Activated CD4-positive, alpha-beta T cell treated with anti-CD3 and anti-CD28 coated beads, Interleukin-2, amount 10 ng/mL, durations not matched to agents 24 days and 14 days (primary cell): ENCODE measurements at regions not wholly inside any gene's neighbourhood (a gene's known extent, or its start where the extent isn't known, plus 50 kb on each side); places are given as distances from the start of the nearest gene placed in this dataset.
"Not testable (repeated sequence)": the region's sequence is repeated elsewhere in the genome, so short reads cannot be mapped to it uniquely, and the experiment has no call there.

Experiments
- DNase-seq: peaks from one replicate; pipeline ENCODE4 v3.0.0; 2022
- H3K27ac Mint-ChIP-seq: one replicate; pipeline ENCODE4 v1.8.0; 2022; ENCODE audit warnings: mild to moderate bottlenecking, mixed read lengths
- H3K27me3 Mint-ChIP-seq: one replicate; pipeline ENCODE4 v1.8.0; 2022; ENCODE audit warnings: mixed read lengths
- H3K36me3 Mint-ChIP-seq: one replicate; pipeline ENCODE4 v1.8.0; 2022; ENCODE audit warnings: low read depth, mild to moderate bottlenecking, mixed read lengths
- H3K4me1 Mint-ChIP-seq: one replicate; pipeline ENCODE4 v1.8.0; 2021; ENCODE audit warnings: mixed read lengths
- H3K4me3 Mint-ChIP-seq: one replicate; pipeline ENCODE4 v1.8.0; 2022; ENCODE audit warnings: mild to moderate bottlenecking, moderate library complexity, mixed read lengths
- H3K9me3 Mint-ChIP-seq: one replicate; pipeline ENCODE4 v1.8.0; 2021; ENCODE audit warnings: mixed read lengths
- intact Hi-C: fragments of 100-400 bp; cut with micrococcal nuclease; formaldehyde crosslinking; loops from one replicate; pipeline ENCODE4 v1.15.1; 2023

DNA sequence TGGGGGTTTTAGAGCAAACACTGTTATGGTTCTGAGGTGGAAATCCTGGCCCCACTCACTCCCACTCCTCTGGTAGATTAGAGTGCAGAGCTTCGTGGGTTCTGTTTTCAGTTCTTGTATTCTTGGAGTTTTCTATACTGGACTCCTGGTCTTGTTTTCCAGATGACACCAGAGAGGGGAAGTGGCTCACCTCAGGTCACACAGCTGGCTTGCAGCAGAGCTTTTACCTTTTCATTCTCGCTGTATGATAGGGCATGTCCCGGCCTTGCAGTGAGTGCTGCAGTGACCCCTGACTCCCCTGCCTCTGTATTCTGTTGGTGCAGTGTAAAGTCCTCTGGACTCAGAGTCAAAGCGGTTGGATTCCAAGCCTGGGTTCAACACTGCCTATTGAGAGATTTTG lies 148.9 kb upstream of the MEX3C start:
- no peaks in the 10 kb centered on the region for H3K9me3 Mint-ChIP-seq
- H3K36me3 Mint-ChIP-seq = no peaks in the 10 kb centered on the region
- H3K4me3 Mint-ChIP-seq = no peak overlapping the region
- no peak for DNase-seq
- H3K27me3 Mint-ChIP-seq = peaks cover 6% of the 10 kb centered on the region
- no peak overlapping the region for H3K27ac Mint-ChIP-seq
- intact Hi-C loops = no loop called here
- no peaks in the 10 kb centered on the region for H3K4me1 Mint-ChIP-seq

DNA sequence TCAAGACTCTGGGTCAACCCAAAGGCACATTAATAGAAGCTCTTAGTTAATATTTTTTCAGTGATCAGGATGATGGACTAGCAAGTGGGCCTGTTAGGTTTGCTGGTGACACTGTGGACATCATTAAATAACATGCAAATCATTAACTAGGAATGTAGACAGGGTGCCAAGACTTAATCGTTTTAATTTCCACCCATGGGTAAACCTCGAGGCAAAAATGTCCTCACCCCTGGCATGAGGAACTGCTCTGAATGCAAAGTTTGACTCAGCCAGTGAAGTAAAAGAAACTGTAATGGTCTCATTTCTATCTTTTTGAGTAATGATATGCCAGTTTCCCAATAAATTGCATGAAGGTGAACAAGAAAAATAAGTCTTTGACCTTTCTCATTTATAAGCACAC lies 152.6 kb upstream of the MEX3C start:
- Mint-ChIP-seq H3K27me3 (peaks cover 10% of the 10 kb centered on the region), H3K4me3 (no peak overlapping the region), H3K36me3 (no peaks in the 10 kb centered on the region), H3K27ac (no peak overlapping the region), H3K4me1 (no peaks in the 10 kb centered on the region), H3K9me3 (no peaks in the 10 kb centered on the region)
- no peak for DNase-seq
- intact Hi-C loops = no loop called here

DNA sequence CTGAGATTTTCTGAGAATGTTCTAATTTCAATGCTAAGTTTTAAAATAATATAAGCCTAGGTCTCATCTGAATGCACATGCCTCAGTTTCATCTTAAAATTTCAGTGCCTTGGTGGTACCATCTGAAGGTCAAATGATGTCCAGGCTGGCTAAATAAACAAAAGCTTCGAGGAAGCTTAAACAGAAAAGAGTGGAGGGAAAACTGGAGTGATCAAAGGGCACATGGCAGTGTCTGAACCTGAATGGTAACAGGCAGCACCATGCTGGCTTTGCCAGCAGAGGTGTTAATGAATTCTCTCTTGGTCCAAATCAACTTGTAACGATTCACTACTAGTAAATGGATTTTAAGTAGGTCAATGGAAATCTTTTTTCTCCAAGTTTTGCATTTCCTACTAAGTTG lies 158.4 kb upstream of the MEX3C start:
- no peak for DNase-seq
- Mint-ChIP-seq H3K36me3 (no peaks in the 10 kb centered on the region), H3K4me1 (no peaks in the 10 kb centered on the region), H3K27me3 (peaks cover 10% of the 10 kb centered on the region), H3K27ac (no peak overlapping the region), H3K9me3 (no peaks in the 10 kb centered on the region), H3K4me3 (no peak overlapping the region)
- intact Hi-C loops = no loop called here

DNA sequence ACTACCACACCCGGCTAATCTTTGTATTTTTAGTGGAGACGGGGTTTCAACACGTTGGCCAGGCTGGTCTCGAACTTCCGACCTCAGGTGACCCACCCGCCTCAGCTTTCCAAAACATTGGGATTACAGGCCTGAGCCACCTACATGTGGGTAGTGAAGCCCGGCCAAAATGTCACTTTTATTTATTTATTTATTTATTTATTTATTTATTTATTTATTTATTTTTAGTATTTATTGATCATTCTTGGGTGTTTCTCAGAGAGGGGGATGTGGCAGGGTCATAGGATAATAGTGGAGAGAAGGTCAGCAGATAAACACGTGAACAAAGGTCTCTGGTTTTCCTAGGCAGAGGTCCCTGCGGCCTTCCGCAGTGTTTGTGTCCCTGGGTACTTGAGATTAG lies 162.8 kb upstream of the MEX3C start:
- DNase-seq, H3K36me3 Mint-ChIP-seq, H3K27me3 Mint-ChIP-seq, H3K4me1 Mint-ChIP-seq, H3K9me3 Mint-ChIP-seq, intact Hi-C loops, H3K4me3 Mint-ChIP-seq, H3K27ac Mint-ChIP-seq: not testable (repeated sequence)

DNA sequence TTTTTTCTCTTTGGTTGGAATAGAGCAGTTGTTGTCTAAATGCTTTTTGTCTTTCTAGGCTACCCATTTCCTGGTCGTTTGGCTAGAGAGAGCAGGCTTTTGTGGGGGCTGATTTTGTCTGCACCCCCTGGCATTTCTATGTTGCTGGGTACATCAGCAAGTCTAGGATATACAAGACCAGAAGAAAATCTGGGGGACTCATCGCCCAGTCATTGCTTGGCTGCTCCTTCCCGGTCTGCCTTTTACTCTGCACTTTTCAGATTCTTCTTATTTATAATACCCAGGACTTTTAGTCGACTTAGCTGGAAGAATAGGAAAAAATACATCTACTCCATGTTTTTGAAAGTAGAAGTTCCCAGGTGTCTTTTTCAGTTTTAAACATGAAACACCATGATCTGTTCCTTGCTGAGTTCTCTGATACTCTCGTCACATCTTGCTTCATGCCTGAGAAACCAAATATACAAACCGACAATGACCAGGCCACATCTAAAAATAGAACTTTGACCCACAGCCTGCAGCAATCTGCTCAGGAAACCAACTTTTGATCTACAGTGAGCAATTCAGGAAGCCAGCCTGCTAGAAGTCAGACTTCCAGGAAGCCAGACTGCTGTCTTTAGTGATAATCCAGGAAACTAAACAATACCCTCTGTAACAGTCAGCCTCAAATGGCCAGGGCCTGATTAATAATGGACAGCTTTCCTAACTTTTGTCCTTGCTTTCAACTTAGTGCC lies 163.8 kb upstream of the MEX3C start:
- no peak for DNase-seq
- H3K27me3 Mint-ChIP-seq = peaks cover 4% of the 10 kb centered on the region
- H3K4me3 Mint-ChIP-seq = peak overlapping the region; percentile 18
- intact Hi-C loops = no loop called here
- no peaks in the 10 kb centered on the region for H3K9me3 Mint-ChIP-seq
- no peaks in the 10 kb centered on the region for H3K36me3 Mint-ChIP-seq
- peaks cover 9% of the 10 kb centered on the region for H3K4me1 Mint-ChIP-seq
- H3K27ac Mint-ChIP-seq = no peak overlapping the region

DNA sequence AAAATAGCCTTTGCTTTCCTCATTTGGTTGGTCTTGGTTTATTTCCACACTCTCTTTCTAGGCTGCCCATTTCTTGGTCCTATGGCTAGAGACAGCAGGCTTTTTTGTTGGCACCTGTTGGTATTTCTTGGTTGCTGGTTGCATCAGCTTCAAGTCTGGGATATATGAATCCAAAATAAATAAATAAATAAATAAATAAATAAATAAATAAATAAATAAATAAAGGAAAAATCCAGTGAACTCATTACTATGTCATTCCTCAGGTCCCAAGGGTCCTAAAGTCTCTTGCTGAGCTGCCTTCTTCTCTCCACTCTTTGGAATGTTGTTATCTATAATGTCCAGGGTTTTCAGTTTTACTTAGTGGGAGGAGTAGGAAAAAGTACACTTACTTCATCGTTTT lies 165.9 kb upstream of the MEX3C start:
- no peaks in the 10 kb centered on the region for H3K9me3 Mint-ChIP-seq
- H3K27ac Mint-ChIP-seq = no peak overlapping the region
- H3K36me3 Mint-ChIP-seq = no peaks in the 10 kb centered on the region
- intact Hi-C loops = no loop called here
- H3K4me3 Mint-ChIP-seq = no peak overlapping the region
- DNase-seq = no peak
- peaks cover 13% of the 10 kb centered on the region for H3K27me3 Mint-ChIP-seq
- peaks cover 9% of the 10 kb centered on the region for H3K4me1 Mint-ChIP-seq

DNA sequence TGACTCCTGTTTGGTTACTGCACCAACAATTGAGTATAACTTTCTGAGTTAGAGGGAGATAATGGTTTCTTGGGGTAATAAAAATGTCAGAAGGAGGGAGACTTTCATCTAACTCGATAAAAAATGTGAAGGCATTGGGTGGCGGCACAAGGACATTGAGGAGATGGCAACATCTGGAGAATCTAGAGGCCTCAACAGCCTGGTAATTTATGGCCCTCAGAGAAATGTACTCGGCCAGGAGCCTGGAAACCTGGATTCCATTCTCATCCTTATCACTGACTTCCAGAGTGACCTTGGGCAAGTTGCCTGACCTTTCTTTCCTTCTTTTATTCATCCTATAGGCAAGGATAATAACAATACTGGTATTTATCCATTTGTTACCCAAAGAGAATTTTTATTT lies 173.5 kb upstream of the MEX3C start:
- Mint-ChIP-seq H3K27ac (no peak overlapping the region), H3K27me3 (peaks cover 17% of the 10 kb centered on the region), H3K36me3 (no peaks in the 10 kb centered on the region), H3K4me3 (no peak overlapping the region), H3K4me1 (no peaks in the 10 kb centered on the region), H3K9me3 (peaks cover 7% of the 10 kb centered on the region)
- intact Hi-C loops = no loop called here
- no peak for DNase-seq

DNA sequence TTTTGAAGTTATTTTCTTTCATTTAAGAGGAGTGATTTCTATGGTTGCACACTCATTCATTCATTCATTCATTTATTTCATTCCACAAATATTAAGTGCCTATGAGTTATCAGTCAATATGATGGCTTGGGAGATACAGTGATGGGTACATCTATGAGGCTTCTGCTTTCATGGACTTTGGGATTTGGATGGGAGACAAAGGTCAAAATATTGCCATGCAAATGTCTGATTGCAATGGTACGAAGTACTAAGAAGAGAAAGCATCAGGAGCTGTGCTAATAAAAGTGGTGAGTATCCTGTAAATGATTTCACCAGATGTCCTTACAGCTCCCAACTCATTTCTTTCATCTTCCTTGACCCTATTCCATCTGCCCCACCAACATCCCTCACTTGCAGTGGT lies 174.4 kb upstream of the MEX3C start:
- DNase-seq = no peak
- intact Hi-C loops = no loop called here
- Mint-ChIP-seq H3K4me1 (no peaks in the 10 kb centered on the region), H3K27me3 (peaks cover 20% of the 10 kb centered on the region), H3K36me3 (no peaks in the 10 kb centered on the region), H3K4me3 (no peak overlapping the region), H3K27ac (no peak overlapping the region), H3K9me3 (peaks cover 7% of the 10 kb centered on the region)

DNA sequence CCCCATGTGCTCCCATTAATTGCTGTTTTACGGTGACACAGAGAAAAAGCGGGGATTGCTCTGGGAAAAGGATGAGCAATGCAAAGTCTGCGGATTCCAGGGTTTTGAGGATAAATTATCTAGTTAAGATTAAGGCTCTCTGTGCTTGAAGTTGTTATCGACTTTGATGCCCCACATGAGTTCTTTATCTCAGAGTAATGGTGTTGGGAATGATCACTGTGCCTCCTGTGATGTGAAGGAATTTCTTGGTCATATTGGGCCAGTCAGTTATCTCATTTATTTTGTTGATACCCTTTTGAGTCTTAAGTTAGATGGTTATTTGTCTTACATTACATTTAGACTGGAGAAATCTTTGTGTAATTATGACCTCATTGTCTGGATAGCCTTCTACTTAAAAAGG lies 184.6 kb upstream of the MEX3C start:
- no peak overlapping the region for H3K4me3 Mint-ChIP-seq
- no peak overlapping the region for H3K27ac Mint-ChIP-seq
- H3K4me1 Mint-ChIP-seq = no peaks in the 10 kb centered on the region
- no peaks in the 10 kb centered on the region for H3K36me3 Mint-ChIP-seq
- H3K9me3 Mint-ChIP-seq = no peaks in the 10 kb centered on the region
- DNase-seq = no peak
- peaks cover 2% of the 10 kb centered on the region for H3K27me3 Mint-ChIP-seq
- intact Hi-C loops = loop anchor here (5.0 kb wide), 1 partner anchor 275 kb away; no protein-coding TSS in a partner anchor

DNA sequence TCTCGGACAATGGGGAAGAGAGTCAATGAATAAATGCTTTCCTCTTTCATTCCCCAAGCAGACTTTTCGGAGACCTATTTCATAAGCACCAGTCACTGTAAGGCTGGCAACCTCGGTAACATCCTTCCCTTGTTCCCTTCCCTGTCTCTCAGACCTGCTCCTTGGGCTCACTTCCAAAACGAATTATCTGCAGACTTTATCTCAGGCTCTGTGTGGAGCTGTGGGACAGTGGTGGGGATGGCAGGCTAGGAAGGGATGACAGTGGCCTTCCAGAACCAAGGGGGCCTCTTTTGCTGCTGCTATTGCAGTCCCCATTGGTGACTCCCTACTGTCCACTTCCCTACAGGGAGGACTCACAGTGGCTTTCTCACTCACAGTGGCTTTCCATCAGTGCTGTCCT lies 185.6 kb upstream of the MEX3C start:
- intact Hi-C loops = loop anchor here (5.0 kb wide), 1 partner anchor 276 kb away; no protein-coding TSS in a partner anchor
- H3K9me3 Mint-ChIP-seq = no peaks in the 10 kb centered on the region

DNA sequence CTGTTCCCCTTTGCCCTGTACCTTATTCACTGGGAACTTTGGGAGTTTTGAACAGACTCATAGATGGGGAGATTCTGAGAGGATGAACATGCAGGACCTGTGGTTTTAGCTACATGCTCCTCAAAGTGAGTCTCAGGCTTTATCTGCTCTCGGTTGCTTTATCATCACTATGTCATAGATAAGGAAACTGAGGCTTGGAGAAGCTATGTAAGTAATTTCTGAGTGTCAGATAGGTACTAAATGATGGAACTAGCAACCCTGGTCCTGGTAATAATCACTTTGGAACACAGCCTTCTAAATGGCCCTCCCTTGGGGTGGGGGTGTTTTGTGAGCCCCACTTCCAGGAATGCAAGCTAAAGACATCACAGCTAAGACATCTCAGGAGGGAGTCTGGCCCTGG lies 186.2 kb upstream of the MEX3C start:
- no peak overlapping the region for H3K27ac Mint-ChIP-seq
- H3K4me3 Mint-ChIP-seq = no peak overlapping the region
- no peaks in the 10 kb centered on the region for H3K4me1 Mint-ChIP-seq
- peaks cover 8% of the 10 kb centered on the region for H3K27me3 Mint-ChIP-seq
- intact Hi-C loops = loop anchor here (5.0 kb wide), 1 partner anchor 276 kb away; no protein-coding TSS in a partner anchor
- H3K36me3 Mint-ChIP-seq = no peaks in the 10 kb centered on the region
- H3K9me3 Mint-ChIP-seq = no peaks in the 10 kb centered on the region
- DNase-seq = no peak

More for the DNA sequence above, 185.6 kb upstream of the MEX3C start:
- Mint-ChIP-seq H3K4me1 (no peaks in the 10 kb centered on the region), H3K4me3 (no peak overlapping the region), H3K27me3 (peaks cover 6% of the 10 kb centered on the region), H3K36me3 (no peaks in the 10 kb centered on the region), H3K27ac (no peak overlapping the region)
- DNase-seq = no peak

DNA sequence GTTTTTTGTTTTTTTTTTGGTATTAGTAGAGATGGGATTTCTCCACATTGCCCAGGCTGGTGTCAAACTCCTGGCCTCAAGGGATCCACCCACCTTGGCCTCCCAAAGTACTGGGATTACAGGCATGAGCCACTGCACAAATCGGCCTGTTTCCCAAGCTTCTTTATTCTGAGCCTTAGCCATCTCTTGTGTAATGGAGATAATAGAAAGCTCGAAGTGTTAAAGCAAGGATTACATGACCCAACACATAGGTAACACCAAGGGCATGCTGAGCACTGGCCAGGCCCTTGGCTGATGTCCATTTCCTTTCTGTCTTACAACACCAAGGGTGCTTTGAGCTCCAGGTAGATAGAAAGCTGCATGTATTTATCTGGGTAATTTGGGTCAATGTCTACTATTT lies 187.8 kb upstream of the MEX3C start:
- peaks cover 8% of the 10 kb centered on the region for H3K27me3 Mint-ChIP-seq
- no peak overlapping the region for H3K4me3 Mint-ChIP-seq
- no peaks in the 10 kb centered on the region for H3K4me1 Mint-ChIP-seq
- DNase-seq = no peak
- no peaks in the 10 kb centered on the region for H3K9me3 Mint-ChIP-seq
- H3K36me3 Mint-ChIP-seq = no peaks in the 10 kb centered on the region
- intact Hi-C loops = no loop called here
- H3K27ac Mint-ChIP-seq = no peak overlapping the region

DNA sequence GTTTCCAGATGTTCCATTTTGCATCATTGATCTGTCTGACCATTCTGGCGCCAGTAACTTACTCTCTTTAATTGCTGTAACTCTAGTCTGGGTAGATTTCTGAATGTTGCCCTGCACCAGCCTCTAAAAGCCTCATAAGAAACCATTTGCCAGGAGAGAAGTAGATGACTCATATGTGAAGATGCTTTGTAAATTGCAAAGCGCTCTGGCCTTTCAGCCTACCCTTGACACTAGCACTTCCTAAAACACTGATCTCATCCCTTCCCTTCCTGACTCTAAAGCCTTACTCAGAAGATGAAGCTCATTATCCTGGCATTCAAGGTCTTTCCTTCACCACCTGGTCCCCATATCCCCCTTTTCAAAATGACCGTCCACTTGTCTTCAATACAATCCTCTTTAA lies 193.2 kb upstream of the MEX3C start:
- H3K27ac Mint-ChIP-seq = no peak overlapping the region

DNA sequence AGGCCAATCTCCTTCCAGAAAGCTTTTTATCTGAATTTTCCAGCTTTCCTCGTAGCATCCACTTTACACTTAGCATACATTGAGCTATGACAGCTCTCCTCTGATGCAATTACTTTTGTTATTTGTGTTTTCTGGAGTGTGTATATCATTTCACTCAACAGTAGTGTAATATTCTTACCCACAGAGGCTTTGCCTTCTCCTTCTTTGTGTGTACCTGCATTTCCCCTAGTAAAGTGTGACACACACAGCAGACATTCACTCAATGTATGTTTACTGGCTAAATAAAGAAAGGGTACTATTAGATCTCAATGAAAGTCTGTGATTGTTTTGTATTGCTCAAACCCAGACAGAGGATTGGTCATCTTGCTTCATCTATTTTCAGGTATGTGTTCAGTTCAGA lies 193.7 kb upstream of the MEX3C start:
- Mint-ChIP-seq H3K36me3 (no peaks in the 10 kb centered on the region), H3K4me3 (no peak overlapping the region), H3K27me3 (peaks cover 23% of the 10 kb centered on the region), H3K27ac (no peak overlapping the region), H3K4me1 (no peaks in the 10 kb centered on the region), H3K9me3 (no peaks in the 10 kb centered on the region)
- DNase-seq = no peak
- intact Hi-C loops = no loop called here

More for the DNA sequence above, 193.2 kb upstream of the MEX3C start:
- Mint-ChIP-seq H3K36me3 (no peaks in the 10 kb centered on the region), H3K4me3 (no peak overlapping the region), H3K9me3 (no peaks in the 10 kb centered on the region), H3K27me3 (peaks cover 23% of the 10 kb centered on the region), H3K4me1 (no peaks in the 10 kb centered on the region)
- DNase-seq = no peak
- intact Hi-C loops = no loop called here

DNA sequence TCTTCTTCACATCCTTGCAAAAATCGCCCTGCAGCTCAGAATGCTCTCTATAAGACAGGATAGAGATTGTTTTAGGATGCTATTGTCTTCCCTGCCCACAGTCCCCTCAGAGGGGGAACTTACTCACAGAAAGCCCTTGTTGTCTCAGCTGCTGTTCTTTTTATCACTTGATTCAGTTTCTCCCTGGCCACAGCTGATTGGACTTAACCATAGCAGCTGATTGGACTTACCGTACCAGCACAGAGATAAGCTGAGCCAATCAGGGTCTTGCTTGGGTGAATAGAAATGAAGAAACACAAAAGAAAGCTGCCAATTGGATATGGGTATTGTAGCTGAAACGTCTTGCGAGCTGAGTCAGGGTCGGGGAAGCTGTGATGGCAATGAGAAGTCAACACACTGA lies 194.2 kb upstream of the MEX3C start:
- Mint-ChIP-seq H3K36me3 (no peaks in the 10 kb centered on the region), H3K4me3 (no peak overlapping the region), H3K4me1 (no peaks in the 10 kb centered on the region), H3K9me3 (no peaks in the 10 kb centered on the region), H3K27ac (no peak overlapping the region), H3K27me3 (peaks cover 21% of the 10 kb centered on the region)
- DNase-seq = no peak
- intact Hi-C loops = no loop called here
